GM12892 (cell line): ENCODE measurements at regions not wholly inside any gene's neighbourhood (a gene's known extent, or its start where the extent isn't known, plus 50 kb on each side); places are given as distances from the start of the nearest gene placed in this dataset.

Source experiments
- POLR2A ChIP-seq: IDR thresholded peaks from 2 replicates; pipeline ENCODE4 v1.6.1; 2011; ENCODE audit warnings: low read depth, low read length, control low read depth
- POLR2AphosphoS5 ChIP-seq: IDR thresholded peaks from 2 replicates; pipeline ENCODE4 v1.6.1; 2011; ENCODE audit warnings: low read depth, low read length, control low read depth
- TAF1 ChIP-seq: IDR thresholded peaks from 2 replicates; pipeline ENCODE4 v1.6.1; 2011; ENCODE audit warnings: low read depth, mild to moderate bottlenecking, control low read depth, low read length, borderline replicate concordance

- no peak for TF ChIP-seq POLR2A
- TF ChIP-seq POLR2AphosphoS5 = no peak
- TF ChIP-seq TAF1 = no peak
Measured at GRCh38 chr3:68009900-68010299, 355.5 kb upstream of the SUCLG2 start.
